Smooth muscle cell (in vitro differentiated cells): ENCODE measurements at regions not wholly inside any gene's neighbourhood (a gene's known extent, or its start where the extent isn't known, plus 50 kb on each side); places are given as distances from the start of the nearest gene placed in this dataset.

Source experiments
- DNase-seq: peaks from one replicate; lab custom pipeline; 2025; ENCODE audit not compliant: unreplicated experiment; lab: John Stamatoyannopoulos, UW
- H2AFZ ChIP-seq: fragments of 200-600 bp; sonication (generic); 2 replicates; pipeline ENCODE4 v1.6.0; 2016; ENCODE audit warnings: antibody characterized with exemption, low read depth, mild to moderate bottlenecking
- H3F3A ChIP-seq: fragments of 200-600 bp; sonication (generic); 2 replicates; pipeline ENCODE4 v1.6.0; 2017; ENCODE audit warnings: antibody characterized with exemption, low read depth
- H3K27ac ChIP-seq: fragments of 200-600 bp; sonication (generic); 2 replicates; pipeline ENCODE4 v1.5.1; 2016; ENCODE audit warnings: low read depth, mild to moderate bottlenecking
- H3K27me3 ChIP-seq: fragments of 200-600 bp; sonication (generic); 2 replicates; pipeline ENCODE4 v1.6.1; 2016; ENCODE audit warnings: low read depth, mild to moderate bottlenecking
- H3K36me3 ChIP-seq: fragments of 200-600 bp; sonication (generic); 2 replicates; pipeline ENCODE4 v1.5.1; 2016; ENCODE audit warnings: low read depth
- H3K4me1 ChIP-seq: fragments of 200-600 bp; sonication (generic); 2 replicates; pipeline ENCODE4 v1.5.1; 2016; ENCODE audit warnings: low read depth
- H3K4me2 ChIP-seq: fragments of 200-600 bp; sonication (generic); 2 replicates; pipeline ENCODE4 v1.6.0; 2016; ENCODE audit warnings: mild to moderate bottlenecking
- H3K4me3 ChIP-seq: fragments of 200-600 bp; sonication (generic); 2 replicates; pipeline ENCODE4 v1.5.1; 2016; ENCODE audit warnings: mild to moderate bottlenecking
- H3K79me2 ChIP-seq: fragments of 200-600 bp; sonication (generic); 2 replicates; pipeline ENCODE4 v1.6.0; 2016; ENCODE audit warnings: low read depth, mild to moderate bottlenecking
- H3K9ac ChIP-seq: fragments of 200-600 bp; sonication (generic); 2 replicates; pipeline ENCODE4 v1.6.0; 2016; ENCODE audit warnings: low read depth
- H3K9me3 ChIP-seq: fragments of 200-600 bp; sonication (generic); replicated peaks from 2 replicates; pipeline ENCODE4 v1.5.1; 2016; ENCODE audit warnings: low read depth
- H4K20me1 ChIP-seq: fragments of 200-600 bp; sonication (generic); 2 replicates; pipeline ENCODE4 v1.6.0; 2016; ENCODE audit warnings: low read depth
- WGBS: methylation state at CpG from one replicate; pipeline ENCODE4 v1.1.7; 2016; ENCODE audit warnings: low lambda C conversion rate; 5-methylcytosine and 5-hydroxymethylcytosine counted together
- TF ChIP-seq, protein P1 (sequence below): fragments of 200-600 bp; sonication (generic); IDR thresholded peaks from 2 replicates; pipeline ENCODE4 v1.5.1; 2017; ENCODE audit warnings: borderline replicate concordance, mild to moderate bottlenecking, antibody characterized with exemption; ENCODE audit not compliant: insufficient read depth, poor library complexity, severe bottlenecking

DNA sequence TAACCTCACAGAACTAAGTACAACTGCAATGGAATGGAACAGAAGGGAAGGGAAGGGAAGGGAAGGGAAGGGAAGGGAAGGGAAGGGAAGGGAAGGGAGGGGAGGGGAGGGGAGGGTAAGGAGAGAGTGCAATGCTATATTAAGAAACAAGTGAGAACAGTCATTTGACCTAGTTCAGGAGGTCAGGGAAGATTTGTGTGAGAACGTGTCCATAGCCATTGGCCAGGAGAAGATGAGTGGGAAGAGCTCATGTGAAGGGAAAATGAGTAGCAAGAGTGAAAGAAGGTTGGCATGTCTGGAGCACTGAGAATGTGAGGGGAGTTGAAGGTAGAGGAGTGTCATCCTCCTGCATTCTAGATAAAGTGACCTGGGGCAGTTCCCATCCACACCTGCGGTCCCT, 481.6 kb downstream of the IRS1 start:
- H3K4me1 ChIP-seq = no peaks in the 10 kb centered on the region
- H3K27ac ChIP-seq = no peak overlapping the region
- 98% methylated on average over 2 of the region's 2 CpGs for WGBS

DNA sequence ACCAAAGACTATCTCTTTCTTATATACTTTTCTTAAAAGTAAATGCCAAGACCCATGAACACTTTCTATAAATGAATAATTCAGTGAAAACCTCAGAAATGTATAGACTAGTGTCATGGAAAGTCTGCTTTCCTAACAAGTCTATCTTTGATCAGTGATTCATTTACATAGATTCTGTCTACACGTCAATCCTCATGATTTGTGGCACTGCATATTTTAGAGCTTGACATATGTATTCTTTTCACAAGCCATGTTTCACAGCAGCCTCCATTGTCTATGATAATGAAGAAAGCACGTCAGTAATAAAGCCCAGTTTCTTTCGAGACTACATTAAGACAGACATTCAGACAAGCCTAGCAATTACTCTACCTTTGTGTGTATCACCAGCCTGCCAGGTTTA, 486.6 kb downstream of the IRS1 start:
- Histone ChIP-seq H3K9ac (no peak overlapping the region), H4K20me1 (no peaks in the 10 kb centered on the region), H3K27me3 (no peaks in the 10 kb centered on the region), H3K27ac (no peak overlapping the region), H3K36me3 (no peaks in the 10 kb centered on the region), H3K9me3 (no peaks in the 10 kb centered on the region), H3K4me2 (no peak overlapping the region), H3K79me2 (no peaks in the 10 kb centered on the region), H2AFZ (no peak overlapping the region), H3F3A (no peaks in the 10 kb centered on the region), H3K4me1 (no peaks in the 10 kb centered on the region), H3K4me3 (no peak overlapping the region)
- TF ChIP-seq, protein P1, sequence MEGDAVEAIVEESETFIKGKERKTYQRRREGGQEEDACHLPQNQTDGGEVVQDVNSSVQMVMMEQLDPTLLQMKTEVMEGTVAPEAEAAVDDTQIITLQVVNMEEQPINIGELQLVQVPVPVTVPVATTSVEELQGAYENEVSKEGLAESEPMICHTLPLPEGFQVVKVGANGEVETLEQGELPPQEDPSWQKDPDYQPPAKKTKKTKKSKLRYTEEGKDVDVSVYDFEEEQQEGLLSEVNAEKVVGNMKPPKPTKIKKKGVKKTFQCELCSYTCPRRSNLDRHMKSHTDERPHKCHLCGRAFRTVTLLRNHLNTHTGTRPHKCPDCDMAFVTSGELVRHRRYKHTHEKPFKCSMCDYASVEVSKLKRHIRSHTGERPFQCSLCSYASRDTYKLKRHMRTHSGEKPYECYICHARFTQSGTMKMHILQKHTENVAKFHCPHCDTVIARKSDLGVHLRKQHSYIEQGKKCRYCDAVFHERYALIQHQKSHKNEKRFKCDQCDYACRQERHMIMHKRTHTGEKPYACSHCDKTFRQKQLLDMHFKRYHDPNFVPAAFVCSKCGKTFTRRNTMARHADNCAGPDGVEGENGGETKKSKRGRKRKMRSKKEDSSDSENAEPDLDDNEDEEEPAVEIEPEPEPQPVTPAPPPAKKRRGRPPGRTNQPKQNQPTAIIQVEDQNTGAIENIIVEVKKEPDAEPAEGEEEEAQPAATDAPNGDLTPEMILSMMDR = no peak
- WGBS = 88% methylated on average over 3 of the region's 3 CpGs
- DNase-seq = no peak

More for the DNA sequence above, 481.6 kb downstream of the IRS1 start:
- DNase-seq = no peak
- Histone ChIP-seq H3K9ac (no peak overlapping the region), H3K79me2 (no peaks in the 10 kb centered on the region), H3K27me3 (no peaks in the 10 kb centered on the region), H3K9me3 (no peaks in the 10 kb centered on the region), H3K36me3 (no peaks in the 10 kb centered on the region), H3K4me2 (no peak overlapping the region), H2AFZ (no peak overlapping the region), H4K20me1 (no peaks in the 10 kb centered on the region), H3K4me3 (no peak overlapping the region), H3F3A (no peaks in the 10 kb centered on the region)
- TF ChIP-seq, protein P1 = no peak

DNA sequence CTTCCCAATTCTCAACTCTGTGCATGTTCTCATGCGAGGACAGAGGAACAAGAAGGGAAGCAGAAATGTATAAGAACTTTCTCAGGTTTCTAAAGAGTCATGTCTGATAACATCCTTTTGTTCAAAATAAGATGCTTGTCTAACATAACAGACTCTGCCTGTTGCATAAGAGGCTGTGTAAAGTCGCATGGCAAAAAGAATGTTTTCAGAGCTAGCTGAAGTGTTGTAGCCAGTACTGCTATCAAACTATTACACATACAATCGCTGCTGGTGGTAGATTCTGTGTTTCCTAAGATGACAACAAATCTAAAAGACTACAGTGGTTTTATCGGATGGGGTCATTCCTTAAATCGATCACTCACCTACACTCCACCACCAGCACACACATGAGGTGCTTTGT, 487.5 kb downstream of the IRS1 start:
- TF ChIP-seq, protein P1 = no peak
- Histone ChIP-seq H3K9ac (no peak overlapping the region), H3K27me3 (no peaks in the 10 kb centered on the region), H3K4me1 (no peaks in the 10 kb centered on the region), H3K27ac (no peak overlapping the region), H3K9me3 (no peaks in the 10 kb centered on the region), H3K4me3 (no peak overlapping the region), H2AFZ (no peak overlapping the region), H3K4me2 (no peak overlapping the region), H3F3A (no peaks in the 10 kb centered on the region), H3K79me2 (no peaks in the 10 kb centered on the region), H4K20me1 (no peaks in the 10 kb centered on the region), H3K36me3 (no peaks in the 10 kb centered on the region)
- 94% methylated on average over 5 of the region's 5 CpGs for WGBS
- DNase-seq = no peak

DNA sequence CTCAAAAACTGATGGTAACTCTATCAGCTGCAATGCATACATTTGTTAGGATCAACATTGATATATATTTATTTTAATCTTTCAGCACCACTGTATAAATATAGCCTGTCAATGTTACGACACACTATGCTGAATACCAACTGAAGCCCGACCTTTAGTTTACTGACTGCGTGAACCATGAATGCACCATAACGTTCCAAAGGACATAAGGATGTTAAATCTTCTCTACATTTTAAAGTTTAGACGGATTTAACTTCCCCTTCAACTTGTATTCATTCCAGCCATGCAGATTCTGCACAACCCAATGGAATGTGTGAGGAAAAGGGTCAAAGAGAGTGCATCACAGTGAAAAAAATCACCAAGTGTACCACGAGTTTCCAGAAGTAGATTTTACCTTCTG, 489.5 kb downstream of the IRS1 start:
- Histone ChIP-seq H3K27ac (no peak overlapping the region), H3K9me3 (no peaks in the 10 kb centered on the region), H3K4me3 (no peak overlapping the region), H3K4me2 (no peak overlapping the region), H2AFZ (no peak overlapping the region), H3F3A (no peaks in the 10 kb centered on the region), H3K79me2 (no peaks in the 10 kb centered on the region), H3K9ac (no peak overlapping the region), H4K20me1 (no peaks in the 10 kb centered on the region), H3K4me1 (no peaks in the 10 kb centered on the region), H3K36me3 (no peaks in the 10 kb centered on the region), H3K27me3 (no peaks in the 10 kb centered on the region)
- no peak for DNase-seq
- WGBS = 67% methylated on average over 6 of the region's 6 CpGs
- TF ChIP-seq, protein P1 = no peak
